Body of pancreas (tissue), 4 donors: ENCODE measurements at regions not wholly inside any gene's neighbourhood (a gene's known extent, or its start where the extent isn't known, plus 50 kb on each side); places are given as distances from the start of the nearest gene placed in this dataset.

ENCODE experiments used
- CTCF ChIP-seq, 7 experiments: fragments of 450-650 bp in 4 of 7; fragments of 200-600 bp in 3 of 7; sonication (generic) in 3 of 7; IDR thresholded peaks; one replicate each; pipeline ENCODE4 v1.5.1; 2016 to 2019; ENCODE audit warnings: antibody characterized with exemption in 7 of 7
- POLR2A ChIP-seq, 3 donors: fragments of 450-650 bp; IDR thresholded peaks; one replicate each; pipeline ENCODE4 v1.6.1; 2016; ENCODE audit warnings: antibody characterized with exemption in 3 of 3, mild to moderate bottlenecking in 2 of 3

GRCh38 chrX:84924624-84925023, 79.1 kb upstream of the APOOL start:
- TF ChIP-seq CTCF (IDR thresholded peaks at IDR 0.05) (no peak), POLR2A (IDR thresholded peaks at IDR 0.05) (no peak)
